SK-N-MC (cell line): ENCODE measurements at regions not wholly inside any gene's neighbourhood (a gene's known extent, or its start where the extent isn't known, plus 50 kb on each side); places are given as distances from the start of the nearest gene placed in this dataset.

Experiments
- EZH2 ChIP-seq: fragments of 200-600 bp; sonication (generic); IDR thresholded peaks from one replicate; pipeline ENCODE4 v1.6.1; 2017; ENCODE audit warnings: antibody characterized with exemption
- POLR2AphosphoS5 ChIP-seq: IDR thresholded peaks from 2 replicates; pipeline ENCODE4 v1.6.1; 2012; ENCODE audit warnings: mild to moderate bottlenecking, low read depth, low read length, borderline replicate concordance

DNA sequence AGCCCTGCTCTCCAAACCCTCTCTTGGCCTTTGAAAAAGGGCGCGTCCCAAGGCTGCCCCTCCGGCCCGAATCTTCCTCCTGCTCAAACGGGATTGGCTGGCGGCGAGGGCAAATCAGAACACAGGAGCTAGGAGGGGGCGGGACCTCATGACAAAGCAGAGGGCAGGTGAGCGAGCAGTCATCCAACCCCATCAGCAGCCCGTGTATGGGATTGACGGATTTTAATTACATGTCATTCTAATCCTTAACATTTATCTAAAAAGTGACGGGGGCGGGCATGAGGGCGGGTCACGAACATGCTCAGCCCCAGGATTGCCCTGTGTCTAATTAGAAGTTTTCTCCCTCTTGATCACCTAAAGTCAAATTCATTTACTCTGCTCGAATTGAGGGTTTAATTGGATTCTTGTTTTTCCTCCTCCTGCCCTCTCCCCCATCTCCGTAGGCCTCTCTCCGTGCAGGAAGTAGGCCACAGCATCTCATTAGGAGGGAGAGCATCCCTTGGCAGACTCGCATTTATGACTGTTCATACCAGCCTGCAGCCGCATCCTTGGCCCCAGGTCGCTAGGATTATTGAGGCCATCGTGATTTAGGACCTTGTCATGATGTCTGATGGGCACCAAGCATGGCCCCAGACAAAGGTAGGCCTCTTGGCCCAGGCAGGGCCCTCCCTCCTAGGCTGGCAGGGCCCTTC is 147.1 kb downstream of the CHST1 start:
- TF ChIP-seq EZH2 (no peak), POLR2AphosphoS5 (no peak)
